Nucleus accumbens (tissue), 56 donors: ENCODE measurements at regions not wholly inside any gene's neighbourhood (a gene's known extent, or its start where the extent isn't known, plus 50 kb on each side); places are given as distances from the start of the nearest gene placed in this dataset.

ENCODE experiments used
- DNase-seq, 56 donors: peaks; one replicate each; lab custom pipeline; 2025; lab: John Stamatoyannopoulos, UW

- no peak for DNase-seq
Observed at GRCh38 chr5:135641319-135641718, 62.5 kb upstream of the CXCL14 start.

DNA sequence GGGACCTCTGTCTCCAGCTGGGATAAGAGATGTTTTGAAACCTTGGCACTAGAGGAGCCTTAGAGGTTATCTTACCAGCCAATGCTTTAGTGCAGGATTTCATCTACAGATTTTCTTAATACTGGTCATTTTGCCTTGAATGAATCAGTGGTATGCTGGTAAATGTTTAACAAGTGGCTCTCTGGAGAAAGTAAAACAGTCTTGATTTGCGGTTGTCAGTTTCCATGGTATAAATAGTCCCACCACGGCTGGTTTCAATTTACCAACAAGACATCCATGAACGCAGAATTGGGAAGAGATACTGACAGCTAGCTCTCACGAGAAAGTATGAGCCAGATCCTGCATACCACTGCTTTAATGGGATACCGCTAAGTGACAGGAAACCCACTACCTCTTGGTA, 56.7 kb upstream of the CXCL14 start:
- no peak for DNase-seq

DNA sequence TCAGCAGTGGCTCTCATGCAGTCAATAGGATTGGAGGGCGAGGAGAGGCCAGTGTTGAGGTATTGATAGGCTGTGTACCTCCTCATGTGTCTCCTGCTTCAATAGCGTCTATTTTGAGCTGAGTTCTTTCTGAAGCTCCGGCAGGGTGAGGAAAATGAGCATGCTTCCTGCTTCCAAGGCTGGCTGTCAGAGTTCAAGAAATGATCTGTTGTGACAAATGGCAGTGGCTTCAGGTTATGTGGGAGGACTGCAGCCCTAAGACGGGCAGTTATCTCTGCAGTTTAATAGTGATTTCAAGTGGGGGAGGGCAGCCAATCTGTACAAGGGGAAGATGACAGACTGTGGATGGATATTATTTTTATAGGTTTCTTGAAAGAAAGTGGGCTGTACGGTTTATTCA, 54.0 kb upstream of the CXCL14 start:
- no peak for DNase-seq

DNA sequence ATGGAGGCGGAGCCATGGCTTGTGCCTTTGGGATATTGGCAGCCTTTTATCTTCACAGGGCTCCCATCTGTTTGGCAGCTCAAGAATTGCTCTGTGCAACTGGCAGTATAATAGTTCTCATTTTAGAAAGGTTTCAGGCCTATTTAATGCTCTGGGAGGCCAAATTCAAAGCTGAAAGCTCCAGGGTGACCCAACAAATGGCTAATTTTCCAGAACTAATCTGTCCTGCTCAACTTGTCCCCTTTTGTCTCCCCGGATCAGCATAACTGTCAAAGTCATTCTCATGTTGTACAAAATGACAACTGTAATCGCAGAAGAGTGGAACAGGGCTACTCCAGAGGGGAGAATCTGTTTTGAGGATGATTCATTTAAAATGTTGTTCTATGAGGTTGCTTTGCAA, 52.6 kb upstream of the CXCL14 start:
- no peak for DNase-seq

GRCh38 chr5:135629666-135630065, 50.9 kb upstream of the CXCL14 start:
- DNase-seq = no peak

DNA sequence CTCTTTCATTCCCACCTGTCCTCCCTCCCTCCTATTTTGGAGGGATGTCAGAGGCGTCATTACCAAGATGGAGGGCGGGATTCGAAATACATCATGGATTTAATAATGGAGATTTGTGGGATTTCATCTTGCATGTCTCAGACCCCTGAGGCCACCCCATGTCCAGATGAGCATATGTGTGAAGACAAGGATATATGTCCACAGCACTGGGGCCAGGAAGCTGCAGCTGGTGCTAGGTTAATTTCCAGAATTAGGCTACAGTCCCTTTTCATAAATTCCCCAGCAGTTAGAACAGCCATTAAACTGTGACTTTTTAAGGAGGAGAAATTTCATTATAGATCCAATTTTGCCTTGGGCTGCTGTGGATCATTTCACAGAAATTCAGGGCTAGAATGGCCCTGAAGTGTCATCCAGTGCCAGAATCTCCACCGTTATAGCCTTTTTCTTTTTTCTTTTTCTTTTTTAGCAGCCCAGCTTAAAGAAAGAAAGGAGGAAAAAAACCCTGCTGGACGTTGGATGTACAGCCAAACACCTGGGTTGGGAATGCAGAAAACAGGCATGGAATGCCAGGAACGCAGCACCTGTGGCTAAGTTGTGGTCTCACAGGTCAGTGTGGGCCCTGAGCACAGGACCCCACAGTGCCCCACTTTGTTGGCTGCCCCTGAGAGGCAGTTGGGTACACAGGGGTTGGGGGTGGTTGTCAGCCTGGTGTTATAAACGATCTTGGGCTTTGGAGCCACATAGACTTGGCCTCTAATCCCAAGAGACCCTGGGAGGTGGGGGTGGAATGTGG, 50.2 kb upstream of the CXCL14 start:
- no peak for DNase-seq
